PC-9 (cell line): ENCODE measurements at regions not wholly inside any gene's neighbourhood (a gene's known extent, or its start where the extent isn't known, plus 50 kb on each side); places are given as distances from the start of the nearest gene placed in this dataset.

Experiments
- EZH2 ChIP-seq: fragments of 200-600 bp; sonication (generic); IDR thresholded peaks from 2 replicates; pipeline ENCODE4 v1.8.0; 2017; ENCODE audit warnings: antibody characterized with exemption, low read depth
- TF ChIP-seq, protein P1 (sequence below): fragments of 200-600 bp; sonication (generic); conservative IDR thresholded peaks from 2 replicates; pipeline ENCODE4 v1.6.1; 2017; ENCODE audit warnings: mixed run types, antibody characterized with exemption, mild to moderate bottlenecking, moderate library complexity

- TF ChIP-seq, protein P1, sequence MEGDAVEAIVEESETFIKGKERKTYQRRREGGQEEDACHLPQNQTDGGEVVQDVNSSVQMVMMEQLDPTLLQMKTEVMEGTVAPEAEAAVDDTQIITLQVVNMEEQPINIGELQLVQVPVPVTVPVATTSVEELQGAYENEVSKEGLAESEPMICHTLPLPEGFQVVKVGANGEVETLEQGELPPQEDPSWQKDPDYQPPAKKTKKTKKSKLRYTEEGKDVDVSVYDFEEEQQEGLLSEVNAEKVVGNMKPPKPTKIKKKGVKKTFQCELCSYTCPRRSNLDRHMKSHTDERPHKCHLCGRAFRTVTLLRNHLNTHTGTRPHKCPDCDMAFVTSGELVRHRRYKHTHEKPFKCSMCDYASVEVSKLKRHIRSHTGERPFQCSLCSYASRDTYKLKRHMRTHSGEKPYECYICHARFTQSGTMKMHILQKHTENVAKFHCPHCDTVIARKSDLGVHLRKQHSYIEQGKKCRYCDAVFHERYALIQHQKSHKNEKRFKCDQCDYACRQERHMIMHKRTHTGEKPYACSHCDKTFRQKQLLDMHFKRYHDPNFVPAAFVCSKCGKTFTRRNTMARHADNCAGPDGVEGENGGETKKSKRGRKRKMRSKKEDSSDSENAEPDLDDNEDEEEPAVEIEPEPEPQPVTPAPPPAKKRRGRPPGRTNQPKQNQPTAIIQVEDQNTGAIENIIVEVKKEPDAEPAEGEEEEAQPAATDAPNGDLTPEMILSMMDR = no peak
- TF ChIP-seq EZH2 = no peak
These were observed 265.9 kb downstream of the BMP7 start for GRCh38 chr20:57000441-57000968.
